Activated naive CD4-positive, alpha-beta T cell treated with anti-CD3 and anti-CD28 coated beads, Interleukin-2, amount 50 U/mL, for 72 hours (primary cell): ENCODE measurements at regions not wholly inside any gene's neighbourhood (a gene's known extent, or its start where the extent isn't known, plus 50 kb on each side); places are given as distances from the start of the nearest gene placed in this dataset.

Experiments used
- ATAC-seq, 2 donors: fragments of 150-1000 bp; cut with Tn5 transposase; 2 replicates each; pipeline ENCODE4 v1.10.0; 2021; ENCODE audit warnings: mild to moderate bottlenecking in 2 of 2, moderate library complexity in 2 of 2
- DNase-seq, 2 donors: peaks; one replicate each; pipeline ENCODE4 v3.0.0; 2021 to 2022; ENCODE audit warnings: low spot score in 2 of 2
- H3K27ac Mint-ChIP-seq, 2 donors: one replicate each; pipeline ENCODE4 v1.8.0; 2022; ENCODE audit warnings: mild to moderate bottlenecking in 2 of 2, mixed read lengths in 2 of 2
- H3K36me3 Mint-ChIP-seq, 2 donors: one replicate each; pipeline ENCODE4 v1.8.0; 2022; ENCODE audit warnings: mixed read lengths in 2 of 2
- H3K9me3 Mint-ChIP-seq, 2 donors: one replicate each; pipeline ENCODE4 v1.8.0; 2022; ENCODE audit warnings: mixed read lengths in 2 of 2

DNA sequence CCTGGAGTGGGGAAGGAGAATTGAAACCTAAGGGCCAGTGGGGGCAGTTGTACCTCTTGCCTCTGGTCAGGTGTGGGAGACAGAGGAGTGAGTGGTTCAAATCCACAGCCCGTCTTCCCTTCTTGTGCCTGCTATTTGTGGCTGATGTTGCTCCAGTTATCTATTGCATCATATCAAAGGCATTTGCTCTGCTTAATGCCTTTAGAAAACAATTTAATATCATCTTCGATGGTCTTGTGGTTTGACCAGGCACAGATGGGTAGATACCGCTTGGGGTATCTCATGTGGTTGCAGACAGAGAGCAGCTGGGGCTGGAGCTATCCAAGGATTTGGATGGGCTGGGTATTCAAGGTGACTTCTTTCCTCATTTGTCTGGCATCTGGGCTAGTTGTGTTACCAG is 376.1 kb upstream of the RBFOX1 start:
- Mint-ChIP-seq H3K9me3 (peaks cover 9 to 13% of the 10 kb centered on the region in 2 donors), H3K36me3 (peaks cover 0 to 4% of the 10 kb centered on the region in 2 donors), H3K27ac (no peak overlapping the region)
- no peak for ATAC-seq
- DNase-seq: no peak

GRCh38 chr16:6955303-6955702 is 377.3 kb upstream of the RBFOX1 start:
- Mint-ChIP-seq H3K27ac (no peak overlapping the region), H3K36me3 (peaks cover 0 to 4% of the 10 kb centered on the region in 2 donors), H3K9me3 (peaks cover 5 to 20% of the 10 kb centered on the region in 2 donors)
- no peak for DNase-seq
- ATAC-seq: no peak

DNA sequence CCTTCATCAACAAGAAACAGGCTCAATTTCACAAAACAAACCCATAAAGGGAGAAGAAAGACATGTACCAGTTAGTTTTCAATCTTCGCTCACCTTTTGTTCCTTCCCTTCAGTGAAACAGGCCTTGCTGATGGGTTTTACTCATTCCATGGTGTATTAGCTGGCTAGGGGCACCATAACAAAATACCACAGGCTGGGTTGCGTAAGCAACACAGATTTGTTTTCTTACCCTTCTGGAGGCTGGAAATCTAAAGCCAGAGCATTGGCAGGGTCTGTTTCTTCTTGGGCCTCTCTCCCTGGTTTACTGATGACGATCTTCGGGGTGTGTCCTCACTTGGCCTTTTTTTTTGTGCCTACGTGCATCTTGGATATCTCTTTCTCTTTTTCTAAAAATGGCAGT is 383.4 kb upstream of the RBFOX1 start:
- no peak for ATAC-seq
- H3K27ac Mint-ChIP-seq: no peak overlapping the region
- peaks cover 0 to 11% of the 10 kb centered on the region in 2 donors for H3K36me3 Mint-ChIP-seq
- peaks cover 9 to 24% of the 10 kb centered on the region in 2 donors for H3K9me3 Mint-ChIP-seq
- no peak for DNase-seq

- H3K36me3 Mint-ChIP-seq: peaks cover 0 to 11% of the 10 kb centered on the region in 2 donors
- H3K9me3 Mint-ChIP-seq: peaks cover 9 to 23% of the 10 kb centered on the region in 2 donors
- no peak overlapping the region for H3K27ac Mint-ChIP-seq
- ATAC-seq: no peak
- DNase-seq: no peak
Measured at GRCh38 chr16:6947291-6947690, 385.4 kb upstream of the RBFOX1 start.

GRCh38 chr16:6946802-6947201 is 385.8 kb upstream of the RBFOX1 start:
- H3K9me3 Mint-ChIP-seq: peaks cover 9 to 23% of the 10 kb centered on the region in 2 donors
- ATAC-seq: no peak
- no peak for DNase-seq
- no peak overlapping the region for H3K27ac Mint-ChIP-seq
- peaks cover 0 to 11% of the 10 kb centered on the region in 2 donors for H3K36me3 Mint-ChIP-seq

GRCh38 chr16:6946106-6946505 is 386.5 kb upstream of the RBFOX1 start:
- DNase-seq (no peak), ATAC-seq (no peak)
- Mint-ChIP-seq H3K9me3 (peaks cover 9 to 27% of the 10 kb centered on the region in 2 donors), H3K36me3 (peaks cover 0 to 11% of the 10 kb centered on the region in 2 donors), H3K27ac (no peak overlapping the region)

DNA sequence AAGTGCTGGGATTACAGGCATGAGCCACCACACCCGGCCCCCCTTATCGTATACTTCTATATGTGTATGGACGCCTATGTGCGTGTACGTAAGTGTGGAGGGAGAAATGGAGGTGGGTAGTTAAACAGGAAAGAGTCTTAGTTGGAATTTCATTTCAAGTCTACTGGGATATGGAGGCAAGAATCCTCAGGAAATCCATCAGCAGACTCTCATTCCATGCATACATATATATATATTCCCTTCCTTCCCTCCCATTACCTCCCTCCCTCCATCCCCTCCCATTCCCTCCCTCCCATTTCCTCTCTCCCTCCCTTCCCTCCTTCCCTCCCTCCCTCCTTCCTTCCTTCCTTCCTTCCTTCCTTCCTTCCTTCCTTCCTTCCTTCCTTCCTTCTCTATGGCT is 391.7 kb upstream of the RBFOX1 start:
- peaks cover 0 to 9% of the 10 kb centered on the region in 2 donors for H3K36me3 Mint-ChIP-seq

DNA sequence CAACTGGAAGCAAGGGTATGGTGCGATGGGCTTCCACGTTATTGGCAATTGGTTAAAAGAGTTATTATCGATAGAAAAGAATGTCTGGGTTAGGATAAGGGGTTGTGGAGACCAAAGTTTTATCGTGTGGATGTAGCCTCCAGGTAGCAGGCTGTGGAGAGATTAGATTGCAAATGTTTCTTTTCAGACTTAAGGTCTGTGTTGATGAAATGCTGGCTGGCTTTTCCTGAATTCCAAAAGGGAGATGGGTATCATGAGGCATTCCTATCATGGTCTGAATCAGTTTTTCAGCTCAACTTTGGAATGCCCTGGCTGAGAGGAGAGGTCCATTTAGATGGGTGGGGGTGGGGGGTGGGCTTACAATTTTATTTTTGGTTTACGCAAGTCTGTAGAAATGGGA is 395.0 kb upstream of the RBFOX1 start:
- no peak for ATAC-seq

More for the DNA sequence above, 391.7 kb upstream of the RBFOX1 start:
- ATAC-seq (no peak), DNase-seq (no peak)
- Mint-ChIP-seq H3K9me3 (peaks cover 11 to 20% of the 10 kb centered on the region in 2 donors), H3K27ac (no peak overlapping the region)

GRCh38 chr16:6932871-6933385 is 399.7 kb upstream of the RBFOX1 start:
- peaks cover 0 to 4% of the 10 kb centered on the region in 2 donors for H3K36me3 Mint-ChIP-seq
- ATAC-seq: no peak
- peaks cover 24 to 25% of the 10 kb centered on the region in 2 donors for H3K9me3 Mint-ChIP-seq

More for the DNA sequence above, 395.0 kb upstream of the RBFOX1 start:
- Mint-ChIP-seq H3K27ac (no peak overlapping the region), H3K36me3 (peaks cover 0 to 4% of the 10 kb centered on the region in 2 donors), H3K9me3 (peaks cover 10 to 18% of the 10 kb centered on the region in 2 donors)
- no peak for DNase-seq

GRCh38 chr16:6929868-6930267 is 402.8 kb upstream of the RBFOX1 start:
- Mint-ChIP-seq H3K27ac (no peak overlapping the region), H3K9me3 (peaks cover 18 to 19% of the 10 kb centered on the region in 2 donors), H3K36me3 (peaks cover 0 to 4% of the 10 kb centered on the region in 2 donors)
- no peak for ATAC-seq
- no peak for DNase-seq

More at GRCh38 chr16:6932871-6933385, 399.7 kb upstream of the RBFOX1 start:
- DNase-seq: no peak
- no peak overlapping the region for H3K27ac Mint-ChIP-seq

GRCh38 chr16:6926762-6927161 is 405.9 kb upstream of the RBFOX1 start:
- H3K36me3 Mint-ChIP-seq: peaks cover 0 to 15% of the 10 kb centered on the region in 2 donors
- ATAC-seq (no peak), DNase-seq (no peak)
- no peak overlapping the region for H3K27ac Mint-ChIP-seq
- peaks cover 15 to 16% of the 10 kb centered on the region in 2 donors for H3K9me3 Mint-ChIP-seq

- peaks cover 16 to 18% of the 10 kb centered on the region in 2 donors for H3K9me3 Mint-ChIP-seq
- no peak for DNase-seq
- no peak overlapping the region for H3K27ac Mint-ChIP-seq
- H3K36me3 Mint-ChIP-seq: peaks cover 0 to 15% of the 10 kb centered on the region in 2 donors
- ATAC-seq: no peak
Measured at GRCh38 chr16:6926341-6926740, 406.3 kb upstream of the RBFOX1 start.

DNA sequence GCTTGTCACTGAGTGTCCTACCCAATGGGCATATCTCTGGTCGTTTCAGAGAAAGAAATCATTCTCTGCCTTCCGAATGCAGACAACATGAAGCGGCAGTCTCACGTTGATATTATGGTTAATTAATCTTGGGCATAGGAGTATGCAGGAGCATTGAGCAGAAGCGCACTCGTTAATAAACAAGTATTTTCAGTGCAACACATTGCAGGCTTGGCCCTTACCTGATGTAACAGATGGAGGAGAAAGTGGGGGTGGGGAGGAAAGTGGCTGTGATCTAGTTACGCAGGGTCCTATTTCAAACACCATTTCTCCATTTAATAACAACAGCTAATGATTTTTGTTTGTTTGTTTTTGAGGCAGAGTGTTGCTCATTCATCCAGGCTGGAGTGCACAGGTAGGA is 414.0 kb upstream of the RBFOX1 start:
- Mint-ChIP-seq H3K27ac (no peak overlapping the region), H3K9me3 (peaks cover 11 to 18% of the 10 kb centered on the region in 2 donors), H3K36me3 (peaks cover 0 to 16% of the 10 kb centered on the region in 2 donors)
- ATAC-seq (no peak), DNase-seq (no peak)

DNA sequence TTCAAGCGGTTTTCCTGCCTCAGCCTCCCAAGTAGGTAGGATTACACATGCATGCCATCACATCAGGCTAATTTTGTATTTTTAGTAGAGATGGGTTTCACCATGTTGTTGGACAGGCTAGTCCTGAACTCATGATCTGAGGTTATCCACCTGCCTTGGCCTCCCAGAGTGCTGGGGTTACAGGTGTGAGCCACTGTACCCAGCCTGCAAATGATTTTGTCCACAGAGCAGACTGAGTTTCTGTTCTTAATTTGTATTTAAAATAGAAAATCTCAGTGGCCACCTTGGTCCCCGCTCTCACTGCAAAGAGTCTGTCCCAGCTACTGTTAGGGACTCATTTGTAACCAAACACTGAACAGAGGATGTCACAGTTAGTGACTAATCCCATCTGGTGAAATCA is 415.7 kb upstream of the RBFOX1 start:
- peaks cover 11 to 13% of the 10 kb centered on the region in 2 donors for H3K9me3 Mint-ChIP-seq
- no peak for ATAC-seq
- H3K36me3 Mint-ChIP-seq: peaks cover 0 to 6% of the 10 kb centered on the region in 2 donors
- DNase-seq: no peak
- no peak overlapping the region for H3K27ac Mint-ChIP-seq

DNA sequence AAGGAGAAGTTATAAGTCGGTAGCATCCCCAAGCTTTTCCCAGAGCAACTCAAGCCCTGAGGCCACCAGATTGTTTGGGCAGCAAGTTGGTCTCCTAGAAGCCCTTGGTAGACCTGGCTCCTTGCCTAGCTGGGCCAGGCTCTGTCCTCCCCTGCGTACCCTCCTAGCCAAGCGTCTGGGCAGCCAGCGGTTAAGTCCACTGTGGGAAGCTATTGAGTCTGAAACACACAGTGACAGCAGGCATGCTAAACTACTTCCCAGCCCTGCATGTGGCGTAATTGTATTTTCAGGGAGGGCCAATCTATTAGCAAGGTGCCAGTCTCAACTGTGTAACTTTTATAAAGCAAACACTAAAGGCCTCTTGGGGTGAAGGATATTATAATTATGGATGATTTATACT is 419.1 kb upstream of the RBFOX1 start:
- ATAC-seq (no peak), DNase-seq (no peak)
- Mint-ChIP-seq H3K36me3 (peaks cover 0 to 11% of the 10 kb centered on the region in 2 donors), H3K27ac (no peak overlapping the region), H3K9me3 (peaks cover 7 to 8% of the 10 kb centered on the region in 2 donors)

GRCh38 chr16:6910301-6910700 is 422.3 kb upstream of the RBFOX1 start:
- ATAC-seq: no peak
- Mint-ChIP-seq H3K27ac (no peak overlapping the region), H3K9me3 (peaks cover 12 to 15% of the 10 kb centered on the region in 2 donors), H3K36me3 (peaks cover 0 to 11% of the 10 kb centered on the region in 2 donors)
- no peak for DNase-seq

GRCh38 chr16:6905601-6906000 is 427.0 kb upstream of the RBFOX1 start:
- H3K9me3 Mint-ChIP-seq: peaks cover 18 to 29% of the 10 kb centered on the region in 2 donors
- DNase-seq: no peak
- no peak overlapping the region for H3K27ac Mint-ChIP-seq
- no peak for ATAC-seq
- H3K36me3 Mint-ChIP-seq: peaks cover 4 to 18% of the 10 kb centered on the region in 2 donors

DNA sequence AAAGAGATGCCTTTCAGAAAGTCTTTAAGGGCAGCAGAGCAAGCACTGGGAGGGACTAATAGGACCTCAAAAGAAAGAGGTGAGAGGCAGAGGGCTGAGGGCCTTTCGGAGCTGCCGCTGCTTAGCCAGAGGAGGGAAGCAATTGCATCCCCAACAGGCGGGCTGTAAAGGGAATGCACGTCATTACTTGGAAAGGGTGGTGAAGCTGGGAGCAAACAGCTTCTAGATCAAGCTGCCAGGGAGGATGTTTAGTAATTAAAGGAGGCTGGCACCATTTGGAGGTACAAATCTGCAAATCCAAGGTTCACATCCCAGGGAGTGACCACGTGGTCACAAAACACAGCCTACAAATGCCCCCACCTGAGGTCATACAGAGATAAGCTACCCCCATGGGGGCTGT is 429.0 kb upstream of the RBFOX1 start:
- ATAC-seq (no peak), DNase-seq (no peak)
- Mint-ChIP-seq H3K27ac (no peak overlapping the region), H3K9me3 (peaks cover 21 to 40% of the 10 kb centered on the region in 2 donors), H3K36me3 (peaks cover 4 to 12% of the 10 kb centered on the region in 2 donors)
